ENCODE measurements at regions not wholly inside any gene's neighbourhood (a gene's known extent, or its start where the extent isn't known, plus 50 kb on each side); places are given as distances from the start of the nearest gene placed in this dataset.

DNA sequence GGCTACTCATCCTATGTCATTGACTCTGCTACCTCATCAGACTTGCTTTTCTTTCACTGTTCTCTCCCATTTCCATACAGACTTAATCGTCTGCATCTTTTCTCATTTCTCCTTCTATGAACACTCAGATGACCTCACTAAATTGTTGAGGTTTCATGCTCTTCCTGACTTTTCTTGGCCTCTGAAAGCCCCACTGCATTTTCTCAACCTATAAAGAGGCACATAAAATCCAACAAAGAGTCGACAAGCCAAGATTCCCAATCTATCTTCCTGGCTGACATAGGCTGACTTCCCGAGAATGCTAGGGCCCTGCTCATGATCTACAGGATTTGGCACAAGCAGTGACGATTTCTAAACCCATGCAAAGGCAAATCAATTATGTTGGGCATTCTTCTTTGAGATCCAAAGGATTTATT, 280.8 kb upstream of the DPYD start (continued):
- TF ChIP-seq NRF1 (conservative IDR thresholded peaks at IDR 0.05; ENCODE audit: low read depth, low read length) (no peak), TAF1 (IDR thresholded peaks at IDR 0.05; ENCODE audit: borderline replicate concordance, low read depth, low read length) (no peak), ATF7 (IDR thresholded peaks at IDR 0.05; ENCODE audit: low read depth) (no peak), CTCF (IDR thresholded peaks at IDR 0.05 in 2 of 3, conservative IDR thresholded peaks at IDR 0.05 in 1 of 3; ENCODE audit: control insufficient read depth in 2 of 3, extremely low read depth in 1 of 3, insufficient read depth in 1 of 3, low read depth in 3 of 3, low read length in 3 of 3) (no peak)
- TF ChIP-seq, protein P1, sequence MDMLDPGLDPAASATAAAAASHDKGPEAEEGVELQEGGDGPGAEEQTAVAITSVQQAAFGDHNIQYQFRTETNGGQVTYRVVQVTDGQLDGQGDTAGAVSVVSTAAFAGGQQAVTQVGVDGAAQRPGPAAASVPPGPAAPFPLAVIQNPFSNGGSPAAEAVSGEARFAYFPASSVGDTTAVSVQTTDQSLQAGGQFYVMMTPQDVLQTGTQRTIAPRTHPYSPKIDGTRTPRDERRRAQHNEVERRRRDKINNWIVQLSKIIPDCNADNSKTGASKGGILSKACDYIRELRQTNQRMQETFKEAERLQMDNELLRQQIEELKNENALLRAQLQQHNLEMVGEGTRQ (IDR thresholded peaks at IDR 0.05; ENCODE audit: borderline replicate concordance, low read depth, low read length) = no peak

- no peaks in the 10 kb centered on the region for H3K36me3 ChIP-seq (ENCODE audit: control insufficient read depth in 2 of 2, insufficient read depth in 2 of 2, low read length in 1 of 2)
- RAD21 ChIA-PET (ENCODE audit: unreplicated experiment) = no interaction called here
- DNase-seq (ENCODE audit: low read depth, low spot score) = no peak
- H2AFZ ChIP-seq (ENCODE audit: control insufficient read depth, low read depth, low read length) = no peak overlapping the region
- CTCF ChIA-PET = no interaction called here
- no peaks in the 10 kb centered on the region for H3K4me1 ChIP-seq (ENCODE audit: control insufficient read depth, insufficient read depth, low read length)
- 0% methylated on average over 3 of the region's 3 CpGs for WGBS (ENCODE audit: insufficient coverage, insufficient replicate concordance, low lambda C conversion rate, missing lambda C conversion rate)
- SMC1A ChIA-PET (ENCODE audit: uncharacterized antibody, unreplicated experiment) = no interaction called here
- in situ Hi-C loops (cut with MboI) (no loop called here), intact Hi-C loops (cut with micrococcal nuclease; ENCODE audit: unreplicated experiment) (no loop called here)
- no peaks in the 10 kb centered on the region for H4K20me1 ChIP-seq (ENCODE audit: control insufficient read depth, insufficient read depth)
- no peak for FAIRE-seq
- no peak overlapping the region for H3K4me3 ChIP-seq
- no TSS peak for BruUV-seq (replicated peaks)
- H3K27me3 ChIP-seq (replicated peaks in 1 of 2; ENCODE audit: control insufficient read depth in 2 of 2, insufficient read depth in 2 of 2, low read length in 1 of 2) = no peaks in the 10 kb centered on the region
- ATAC-seq = no peak
- H3K27ac ChIP-seq (ENCODE audit: control insufficient read depth, insufficient read depth) = no peak overlapping the region
- H3K9ac ChIP-seq (ENCODE audit: control insufficient read depth, insufficient read depth, low read length) = no peak overlapping the region
- H3K79me2 ChIP-seq (ENCODE audit: control insufficient read depth, insufficient read depth, low read length) = no peaks in the 10 kb centered on the region
- no peaks in the 10 kb centered on the region for H3K9me3 ChIP-seq (replicated peaks; ENCODE audit: control insufficient read depth, insufficient read depth, low read length)
- POLR2A ChIA-PET = no interaction called here
- H3K4me2 ChIP-seq (ENCODE audit: control insufficient read depth, insufficient read depth) = no peak overlapping the region
- TF ChIP-seq EGR1 (IDR thresholded peaks at IDR 0.05; ENCODE audit: borderline replicate concordance in 1 of 2, low read depth in 2 of 2, low read length in 2 of 2) (no peak), NFIC (IDR thresholded peaks at IDR 0.05; ENCODE audit: low read depth, low read length) (no peak), NFYA (IDR thresholded peaks at IDR 0.05; ENCODE audit: borderline replicate concordance, low read depth, low read length) (no peak), NFXL1 (IDR thresholded peaks at IDR 0.05; ENCODE audit: borderline replicate concordance) (no peak), CEBPB (IDR thresholded peaks at IDR 0.05; ENCODE audit: borderline replicate concordance in 1 of 2, low read depth in 2 of 2, low read length in 2 of 2) (no peak), MXI1 (IDR thresholded peaks at IDR 0.05; ENCODE audit: low read depth, low read length) (no peak), RBBP5 (conservative IDR thresholded peaks at IDR 0.05) (no peak), RFX5 (IDR thresholded peaks at IDR 0.05; ENCODE audit: low read depth, low read length) (no peak), NR2F1 (conservative IDR thresholded peaks at IDR 0.05) (no peak)
- TF ChIP-seq, protein P2, sequence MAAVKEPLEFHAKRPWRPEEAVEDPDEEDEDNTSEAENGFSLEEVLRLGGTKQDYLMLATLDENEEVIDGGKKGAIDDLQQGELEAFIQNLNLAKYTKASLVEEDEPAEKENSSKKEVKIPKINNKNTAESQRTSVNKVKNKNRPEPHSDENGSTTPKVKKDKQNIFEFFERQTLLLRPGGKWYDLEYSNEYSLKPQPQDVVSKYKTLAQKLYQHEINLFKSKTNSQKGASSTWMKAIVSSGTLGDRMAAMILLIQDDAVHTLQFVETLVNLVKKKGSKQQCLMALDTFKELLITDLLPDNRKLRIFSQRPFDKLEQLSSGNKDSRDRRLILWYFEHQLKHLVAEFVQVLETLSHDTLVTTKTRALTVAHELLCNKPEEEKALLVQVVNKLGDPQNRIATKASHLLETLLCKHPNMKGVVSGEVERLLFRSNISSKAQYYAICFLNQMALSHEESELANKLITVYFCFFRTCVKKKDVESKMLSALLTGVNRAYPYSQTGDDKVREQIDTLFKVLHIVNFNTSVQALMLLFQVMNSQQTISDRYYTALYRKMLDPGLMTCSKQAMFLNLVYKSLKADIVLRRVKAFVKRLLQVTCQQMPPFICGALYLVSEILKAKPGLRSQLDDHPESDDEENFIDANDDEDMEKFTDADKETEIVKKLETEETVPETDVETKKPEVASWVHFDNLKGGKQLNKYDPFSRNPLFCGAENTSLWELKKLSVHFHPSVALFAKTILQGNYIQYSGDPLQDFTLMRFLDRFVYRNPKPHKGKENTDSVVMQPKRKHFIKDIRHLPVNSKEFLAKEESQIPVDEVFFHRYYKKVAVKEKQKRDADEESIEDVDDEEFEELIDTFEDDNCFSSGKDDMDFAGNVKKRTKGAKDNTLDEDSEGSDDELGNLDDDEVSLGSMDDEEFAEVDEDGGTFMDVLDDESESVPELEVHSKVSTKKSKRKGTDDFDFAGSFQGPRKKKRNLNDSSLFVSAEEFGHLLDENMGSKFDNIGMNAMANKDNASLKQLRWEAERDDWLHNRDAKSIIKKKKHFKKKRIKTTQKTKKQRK (IDR thresholded peaks at IDR 0.05; ENCODE audit: low read depth, low read length) = no peak
These were observed 276.5 kb upstream of the DPYD start for GRCh38 chr1:98197356-98197755.

Data from GM12878 (cell line).